Mesodermal cell (in vitro differentiated cells): ENCODE measurements at regions not wholly inside any gene's neighbourhood (a gene's known extent, or its start where the extent isn't known, plus 50 kb on each side); places are given as distances from the start of the nearest gene placed in this dataset.
"Not testable (repeated sequence)": the region's sequence is repeated elsewhere in the genome, so short reads cannot be mapped to it uniquely, and the experiment has no call there.

Source experiments
- H3K27ac ChIP-seq: 2 replicates; pipeline ENCODE4 v1.7.0; 2013; ENCODE audit warnings: mild to moderate bottlenecking, low read depth, low read length, moderate library complexity; ENCODE audit not compliant: severe bottlenecking
- H3K36me3 ChIP-seq: 2 replicates; pipeline ENCODE4 v1.7.1; 2013; ENCODE audit warnings: mild to moderate bottlenecking, low read length, moderate library complexity; ENCODE audit not compliant: control insufficient read depth, insufficient read depth
- H3K4me1 ChIP-seq: one replicate; pipeline ENCODE4 v1.7.1; 2013; ENCODE audit warnings: mild to moderate bottlenecking, low read length; ENCODE audit not compliant: insufficient read depth, control insufficient read depth, poor library complexity, severe bottlenecking
- H3K4me3 ChIP-seq: 2 replicates; pipeline ENCODE4 v1.7.0; 2013; ENCODE audit warnings: low read length, control low read depth, mild to moderate bottlenecking; ENCODE audit not compliant: insufficient read depth, poor library complexity, severe bottlenecking; ENCODE audit errors: extremely low read depth
- H3K9me3 ChIP-seq: 2 replicates; pipeline ENCODE4 v1.7.1; 2013; ENCODE audit warnings: mild to moderate bottlenecking, low read length, moderate library complexity; ENCODE audit not compliant: control insufficient read depth
- WGBS, 2 experiments: methylation state at CpG; one replicate each; pipeline ENCODE4 v1.1.5; 2013; ENCODE audit warnings: missing lambda C conversion rate in 2 of 2; ENCODE audit not compliant: insufficient coverage in 2 of 2; 5-methylcytosine and 5-hydroxymethylcytosine counted together

- 100% methylated on average over 2 of the region's 2 CpGs; no CpG with 5 or more reads in 1 of the 2 experiments for WGBS, 2 experiments
- not testable (repeated sequence) for H3K9me3 ChIP-seq, H3K4me1 ChIP-seq, H3K27ac ChIP-seq, H3K4me3 ChIP-seq, H3K36me3 ChIP-seq
These were observed 272.4 kb upstream of the PLGLB1 start for GRCh38 chr2:87293931-87294594.

DNA sequence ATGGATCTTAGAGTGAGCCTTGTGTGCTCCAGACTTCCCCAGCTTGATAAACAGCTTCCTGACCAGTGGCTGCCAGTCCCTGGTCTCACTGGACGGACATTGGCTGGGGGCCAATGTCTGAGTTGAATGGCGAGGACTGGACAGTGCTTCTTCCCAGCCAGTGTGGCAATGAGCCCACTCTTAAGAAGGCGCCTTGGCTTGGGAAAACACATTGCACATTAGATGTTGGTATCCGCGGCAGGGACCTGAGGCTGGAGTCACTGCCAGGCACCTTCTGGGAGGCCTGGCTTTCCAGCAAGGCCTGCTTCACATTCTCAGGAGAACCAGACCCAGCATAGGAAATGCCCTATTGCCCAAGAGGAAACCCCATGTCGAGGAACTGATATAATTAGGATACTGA, 273.5 kb upstream of the PLGLB1 start:
- WGBS, 2 experiments, result 94% methylated on average over 2 of the region's 6 CpGs; no CpG with 5 or more reads in 1 of the 2 experiments
- not testable (repeated sequence) for H3K4me1 ChIP-seq, H3K9me3 ChIP-seq, H3K27ac ChIP-seq, H3K4me3 ChIP-seq, H3K36me3 ChIP-seq

DNA sequence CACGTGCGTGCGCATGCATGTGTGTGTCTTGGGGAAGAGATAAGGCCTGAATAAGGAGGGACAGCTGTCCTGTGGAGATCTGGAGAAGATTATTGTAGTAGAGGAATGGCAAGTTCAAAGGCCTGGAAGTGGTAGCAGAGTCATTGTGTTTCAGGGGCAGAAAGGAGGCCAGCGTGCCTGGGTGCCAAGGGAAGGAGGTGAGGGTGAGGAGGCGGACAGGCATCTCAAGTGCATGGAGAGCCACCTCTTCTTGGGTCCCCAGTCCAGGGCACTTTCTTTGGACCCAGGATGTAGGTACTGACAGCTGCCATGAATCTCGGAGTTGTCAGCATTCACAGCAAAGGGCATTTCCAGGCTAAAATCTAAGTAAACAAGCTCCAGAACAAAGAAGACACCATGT, 279.7 kb upstream of the PLGLB1 start:
- H3K27ac ChIP-seq, H3K4me1 ChIP-seq, H3K36me3 ChIP-seq, H3K9me3 ChIP-seq, H3K4me3 ChIP-seq: not testable (repeated sequence)
- 100% methylated on average over 1 of the region's 6 CpGs; no CpG with 5 or more reads in 1 of the 2 experiments for WGBS, 2 experiments

- not testable (repeated sequence) for H3K36me3 ChIP-seq, H3K9me3 ChIP-seq, H3K27ac ChIP-seq, H3K4me1 ChIP-seq, H3K4me3 ChIP-seq
- no CpG with 5 or more reads among the region's 2 CpGs for WGBS, 2 experiments
These were observed 280.2 kb upstream of the PLGLB1 start for GRCh38 chr2:87301871-87302270.

GRCh38 chr2:87308621-87309020, 287.0 kb upstream of the PLGLB1 start:
- not testable (repeated sequence) for H3K4me3 ChIP-seq, H3K9me3 ChIP-seq, H3K36me3 ChIP-seq, H3K27ac ChIP-seq, H3K4me1 ChIP-seq
- WGBS, 2 experiments, result no CpG with 5 or more reads among the region's 7 CpGs

DNA sequence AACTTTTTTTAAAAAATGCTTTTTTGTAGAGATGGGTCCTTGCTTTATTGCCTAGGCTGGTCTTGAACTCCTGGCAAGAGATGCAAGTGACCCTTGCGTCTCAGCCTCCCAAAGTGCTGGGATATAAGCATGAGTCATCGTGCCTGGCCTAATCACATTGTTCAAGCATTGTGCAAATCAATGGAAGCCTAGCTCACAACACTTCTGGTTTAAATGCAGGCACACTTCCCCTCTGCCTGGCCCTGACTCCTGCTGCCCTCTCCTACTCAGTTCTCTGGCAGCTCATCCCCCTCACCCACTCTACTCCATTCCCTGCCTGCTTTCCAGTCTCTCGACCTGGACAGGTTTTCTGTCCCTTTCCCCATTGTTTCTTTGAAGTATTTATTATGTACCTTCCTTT, 288.1 kb upstream of the PLGLB1 start:
- not testable (repeated sequence) for H3K27ac ChIP-seq, H3K9me3 ChIP-seq, H3K4me1 ChIP-seq, H3K4me3 ChIP-seq, H3K36me3 ChIP-seq
- WGBS, 2 experiments, result no CpG with 5 or more reads among the region's 3 CpGs

DNA sequence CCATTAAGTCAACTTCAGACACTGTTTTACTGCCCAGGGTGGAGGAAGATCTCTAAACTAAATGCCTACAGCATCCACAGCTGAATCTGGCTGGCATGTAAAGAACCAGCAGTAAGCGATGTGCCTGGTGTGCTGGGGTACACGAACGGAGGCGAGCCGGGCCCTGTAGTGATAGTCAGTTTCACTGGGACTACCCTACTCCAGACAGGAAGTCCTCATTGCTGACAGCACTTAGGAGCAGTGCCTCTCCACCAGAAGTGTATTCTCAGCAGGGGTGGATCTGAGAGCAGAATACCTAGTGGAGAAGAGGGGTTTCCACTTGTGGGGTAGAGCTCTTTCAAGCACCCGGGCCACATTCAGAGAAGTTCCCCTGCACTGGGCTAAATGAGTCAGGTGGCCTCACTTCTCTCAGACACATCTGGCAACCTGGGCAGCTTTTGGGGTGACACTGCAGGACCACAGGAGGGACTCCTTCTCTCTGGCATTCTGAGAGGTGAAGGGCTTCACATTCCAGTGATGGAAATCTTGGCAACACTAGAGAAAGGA, 290.3 kb upstream of the PLGLB1 start:
- H3K36me3 ChIP-seq, H3K9me3 ChIP-seq, H3K4me1 ChIP-seq, H3K4me3 ChIP-seq, H3K27ac ChIP-seq: not testable (repeated sequence)
- no CpG with 5 or more reads among the region's 6 CpGs for WGBS, 2 experiments

GRCh38 chr2:87314622-87315021, 293.0 kb upstream of the PLGLB1 start:
- not testable (repeated sequence) for H3K36me3 ChIP-seq
- no CpG with 5 or more reads among the region's 3 CpGs for WGBS, 2 experiments

DNA sequence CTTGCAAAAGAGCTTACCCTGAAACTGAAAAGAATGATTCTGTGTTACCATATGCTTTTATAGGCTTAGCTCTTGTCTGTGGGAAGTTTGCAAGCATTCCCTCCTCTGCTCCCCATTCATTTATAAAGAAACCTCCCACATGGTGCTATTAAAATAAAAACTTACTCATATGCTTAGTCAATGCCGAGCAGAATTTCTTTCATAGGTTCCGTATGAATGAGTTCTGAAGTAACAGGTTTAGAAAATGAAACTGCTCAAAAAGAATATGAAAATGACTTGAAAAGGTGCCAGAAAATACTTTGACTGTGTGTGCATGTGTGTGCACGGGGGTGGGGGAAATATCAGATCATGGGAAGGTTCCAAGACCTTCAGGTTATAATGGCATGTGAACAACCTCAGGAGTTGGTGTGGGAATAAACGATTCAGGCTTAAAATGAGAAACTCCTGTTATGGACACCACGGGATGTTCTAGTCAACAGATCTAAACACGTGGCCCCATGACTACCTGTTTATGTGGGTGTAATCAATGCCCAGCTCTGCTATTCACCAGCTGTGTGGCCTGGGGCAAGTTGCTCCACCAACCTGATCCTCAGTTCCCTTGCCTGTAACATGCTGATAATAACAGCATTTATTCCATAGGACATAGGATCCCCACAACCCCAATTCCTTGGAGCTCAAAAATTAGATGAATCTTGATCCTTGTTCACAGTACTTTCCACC, 293.7 kb upstream of the PLGLB1 start:
- WGBS, 2 experiments, result no CpG with 5 or more reads among the region's 6 CpGs
- not testable (repeated sequence) for H3K36me3 ChIP-seq, H3K4me3 ChIP-seq, H3K27ac ChIP-seq, H3K9me3 ChIP-seq, H3K4me1 ChIP-seq

More at GRCh38 chr2:87314622-87315021, 293.0 kb upstream of the PLGLB1 start:
- not testable (repeated sequence) for H3K27ac ChIP-seq, H3K4me1 ChIP-seq, H3K4me3 ChIP-seq, H3K9me3 ChIP-seq

GRCh38 chr2:87317193-87317592, 295.5 kb upstream of the PLGLB1 start:
- H3K4me3 ChIP-seq, H3K4me1 ChIP-seq, H3K27ac ChIP-seq, H3K9me3 ChIP-seq, H3K36me3 ChIP-seq: not testable (repeated sequence)
- no CpG with 5 or more reads among the region's 1 CpG for WGBS, 2 experiments

DNA sequence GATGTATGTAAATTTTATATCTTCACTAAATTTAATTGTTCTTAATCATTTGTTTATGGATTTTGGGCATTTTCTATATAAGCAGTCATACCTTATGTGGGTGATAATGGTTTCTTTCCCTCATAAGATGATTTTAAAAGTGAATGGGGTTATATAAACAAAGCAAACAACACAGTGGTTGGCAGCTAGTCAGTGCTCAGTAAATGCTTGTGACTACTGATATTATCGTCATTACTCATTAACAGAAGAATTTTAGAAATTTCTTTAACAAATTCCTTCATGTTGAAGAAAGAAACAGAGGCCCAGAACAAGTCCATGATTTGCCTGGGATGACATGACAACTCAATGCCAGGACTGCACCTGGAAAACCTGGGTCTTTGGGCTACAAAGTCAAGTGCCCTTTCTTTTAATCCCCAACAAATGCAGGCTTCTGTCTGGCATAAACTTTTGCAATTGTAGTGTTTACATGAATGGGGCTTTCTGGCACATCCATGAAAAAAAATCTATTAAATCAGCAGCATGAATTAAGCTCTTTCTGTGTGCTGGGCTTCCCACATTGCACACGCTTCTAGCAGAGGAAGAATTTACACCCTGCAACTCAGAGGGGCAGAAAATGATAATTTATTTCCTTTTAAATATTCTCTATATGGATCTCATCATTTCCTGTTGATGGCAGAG, 297.3 kb upstream of the PLGLB1 start:
- not testable (repeated sequence) for H3K36me3 ChIP-seq, H3K9me3 ChIP-seq, H3K27ac ChIP-seq, H3K4me3 ChIP-seq, H3K4me1 ChIP-seq
- no CpG with 5 or more reads among the region's 2 CpGs for WGBS, 2 experiments
